ENCODE measurements at regions not wholly inside any gene's neighbourhood (a gene's known extent, or its start where the extent isn't known, plus 50 kb on each side); places are given as distances from the start of the nearest gene placed in this dataset.

- TF ChIP-seq CTCF (IDR thresholded peaks at IDR 0.05; ENCODE audit: low read depth, low read length), result no peak
- no peak for TF ChIP-seq POLR2A (IDR thresholded peaks at IDR 0.05; ENCODE audit: extremely low read depth, insufficient read length)
- TF ChIP-seq MYC (IDR thresholded peaks at IDR 0.05; ENCODE audit: low read depth, low read length), result no peak
- TF ChIP-seq MAX (IDR thresholded peaks at IDR 0.05; ENCODE audit: low read depth, low read length), result no peak
These were observed 366.5 kb downstream of the FOXA2 start for GRCh38 chr20:22217712-22218352.

All from NB4 (cell line).